Loucy (cell line): ENCODE measurements at regions not wholly inside any gene's neighbourhood (a gene's known extent, or its start where the extent isn't known, plus 50 kb on each side); places are given as distances from the start of the nearest gene placed in this dataset.

Experiments used
- EZH2phosphoT487 ChIP-seq: fragments of 200-600 bp; IDR thresholded peaks from 2 replicates; pipeline ENCODE4 v1.6.1; 2018; ENCODE audit warnings: antibody characterized with exemption, mild to moderate bottlenecking, moderate library complexity, borderline replicate concordance
- TF ChIP-seq, protein P1 (sequence below): fragments of 200-600 bp; sonication (generic); conservative IDR thresholded peaks from 2 replicates; pipeline ENCODE4 v1.5.1; 2014; ENCODE audit warnings: mild to moderate bottlenecking, antibody characterized with exemption, low read length

DNA sequence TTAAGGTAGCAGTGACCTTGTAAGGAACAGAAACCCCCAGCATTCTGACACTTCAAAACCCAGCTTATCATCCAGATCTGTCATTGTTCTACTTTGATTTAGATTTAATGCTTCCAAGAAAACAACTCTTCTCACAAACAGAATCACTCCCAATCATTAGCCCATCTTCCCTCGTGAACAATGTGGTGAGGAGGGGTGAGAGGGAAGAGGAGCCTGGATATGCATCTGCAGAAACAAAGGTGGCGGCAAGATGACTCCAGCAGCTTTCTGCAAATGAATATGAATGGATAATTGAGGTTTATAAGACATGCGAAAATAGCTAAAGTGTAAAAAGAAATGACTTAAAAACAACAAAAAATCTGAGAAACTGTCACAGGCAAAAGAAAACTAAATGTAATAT is 859.9 kb upstream of the SLC10A2 start:
- no peak for TF ChIP-seq EZH2phosphoT487
- TF ChIP-seq, protein P1, sequence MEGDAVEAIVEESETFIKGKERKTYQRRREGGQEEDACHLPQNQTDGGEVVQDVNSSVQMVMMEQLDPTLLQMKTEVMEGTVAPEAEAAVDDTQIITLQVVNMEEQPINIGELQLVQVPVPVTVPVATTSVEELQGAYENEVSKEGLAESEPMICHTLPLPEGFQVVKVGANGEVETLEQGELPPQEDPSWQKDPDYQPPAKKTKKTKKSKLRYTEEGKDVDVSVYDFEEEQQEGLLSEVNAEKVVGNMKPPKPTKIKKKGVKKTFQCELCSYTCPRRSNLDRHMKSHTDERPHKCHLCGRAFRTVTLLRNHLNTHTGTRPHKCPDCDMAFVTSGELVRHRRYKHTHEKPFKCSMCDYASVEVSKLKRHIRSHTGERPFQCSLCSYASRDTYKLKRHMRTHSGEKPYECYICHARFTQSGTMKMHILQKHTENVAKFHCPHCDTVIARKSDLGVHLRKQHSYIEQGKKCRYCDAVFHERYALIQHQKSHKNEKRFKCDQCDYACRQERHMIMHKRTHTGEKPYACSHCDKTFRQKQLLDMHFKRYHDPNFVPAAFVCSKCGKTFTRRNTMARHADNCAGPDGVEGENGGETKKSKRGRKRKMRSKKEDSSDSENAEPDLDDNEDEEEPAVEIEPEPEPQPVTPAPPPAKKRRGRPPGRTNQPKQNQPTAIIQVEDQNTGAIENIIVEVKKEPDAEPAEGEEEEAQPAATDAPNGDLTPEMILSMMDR: no peak
